ENCODE measurements at regions not wholly inside any gene's neighbourhood (a gene's known extent, or its start where the extent isn't known, plus 50 kb on each side); places are given as distances from the start of the nearest gene placed in this dataset.
"Not testable (repeated sequence)": the region's sequence is repeated elsewhere in the genome, so short reads cannot be mapped to it uniquely, and the experiment has no call there.

GRCh38 chr11:19617696-19618523, 94.7 kb upstream of the NAV2 start:
- no peak for DNase-seq

- no peak for DNase-seq
Observed at GRCh38 chr11:19615341-19616183, 97.1 kb upstream of the NAV2 start.

GRCh38 chr11:19614370-19614940, 98.2 kb upstream of the NAV2 start:
- no peak for DNase-seq

GRCh38 chr11:19612025-19612424, 100.6 kb upstream of the NAV2 start:
- not testable (repeated sequence) for DNase-seq

- no peak for DNase-seq
Observed at GRCh38 chr11:19607656-19608360, 104.8 kb upstream of the NAV2 start.

- no peak for DNase-seq
Observed at GRCh38 chr11:19606856-19607655, 105.6 kb upstream of the NAV2 start.

GRCh38 chr11:19605520-19606371, 106.9 kb upstream of the NAV2 start:
- DNase-seq = no peak

GRCh38 chr11:19604679-19605375, 107.8 kb upstream of the NAV2 start:
- no peak for DNase-seq

- DNase-seq = no peak
Observed at GRCh38 chr11:19603771-19604170, 108.9 kb upstream of the NAV2 start.

- no peak for DNase-seq
Observed at GRCh38 chr11:19602891-19603290, 109.7 kb upstream of the NAV2 start.

- no peak for DNase-seq
Observed at GRCh38 chr11:19602406-19602805, 110.2 kb upstream of the NAV2 start.

GRCh38 chr11:19601235-19601634, 111.4 kb upstream of the NAV2 start:
- no peak for DNase-seq

- no peak for DNase-seq
Observed at GRCh38 chr11:19599681-19600080, 113.0 kb upstream of the NAV2 start.

- DNase-seq = no peak
Observed at GRCh38 chr11:19598876-19599486, 113.7 kb upstream of the NAV2 start.

GRCh38 chr11:19598456-19598855, 114.2 kb upstream of the NAV2 start:
- no peak for DNase-seq

- no peak for DNase-seq
Observed at GRCh38 chr11:19597876-19598275, 114.8 kb upstream of the NAV2 start.

- no peak for DNase-seq
Observed at GRCh38 chr11:19597206-19597605, 115.4 kb upstream of the NAV2 start.

GRCh38 chr11:19595840-19596751, 116.5 kb upstream of the NAV2 start:
- DNase-seq = peak; percentile 21

- no peak for DNase-seq
Observed at GRCh38 chr11:19595499-19595839, 117.2 kb upstream of the NAV2 start.

All from GOT3 (cell line).